CD14-positive monocyte (primary cell): ENCODE measurements at regions not wholly inside any gene's neighbourhood (a gene's known extent, or its start where the extent isn't known, plus 50 kb on each side); places are given as distances from the start of the nearest gene placed in this dataset.
A peak's percentile ranks its signal among the peaks of the same experiment; 100 is the strongest.

ENCODE experiments used
- DNase-seq, 3 donors: peaks; one replicate each; pipeline ENCODE4 v3.0.0-alpha.2; 2011 to 2022
- H2AFZ ChIP-seq: 2 replicates; pipeline ENCODE4 v1.6.0; 2012; ENCODE audit warnings: mild to moderate bottlenecking, low read depth, low read length, inconsistent platforms; ENCODE audit not compliant: insufficient read depth, poor library complexity, severe bottlenecking
- H3K27ac ChIP-seq, 2 donors: 1 replicate in 1 of 2; 2 replicates in 1 of 2; pipeline ENCODE4 v1.5.1; 2012 to 2013; ENCODE audit warnings: low read length in 2 of 2, control low read depth in 1 of 2, inconsistent platforms in 1 of 2, low read depth in 1 of 2, mild to moderate bottlenecking in 1 of 2
- H3K27me3 ChIP-seq, 2 donors: one replicate each; pipeline versions ENCODE4 v1.6.0 to v1.6.1; 2011 to 2013; ENCODE audit warnings: low read length in 2 of 2; ENCODE audit not compliant: control insufficient read depth in 2 of 2, insufficient read depth in 2 of 2
- H3K36me3 ChIP-seq, 2 donors: replicated peaks in 1 of 2; 1 replicate in 1 of 2; 2 replicates in 1 of 2; pipeline versions ENCODE4 v1.5.1 to v1.6.1; 2012 to 2013; ENCODE audit warnings: low read length in 2 of 2, control low read depth in 1 of 2, inconsistent platforms in 1 of 2, mild to moderate bottlenecking in 1 of 2; ENCODE audit not compliant: insufficient read depth in 2 of 2, control insufficient read depth in 1 of 2
- H3K4me1 ChIP-seq, 2 donors: 1 replicate in 1 of 2; 2 replicates in 1 of 2; pipeline versions ENCODE4 v1.5.1 to v1.6.1; 2012 to 2013; ENCODE audit warnings: low read length in 2 of 2, control low read depth in 1 of 2, inconsistent platforms in 1 of 2, mild to moderate bottlenecking in 1 of 2, moderate library complexity in 1 of 2; ENCODE audit not compliant: insufficient read depth in 2 of 2, control insufficient read depth in 1 of 2
- H3K4me2 ChIP-seq: replicated peaks from 2 replicates; pipeline ENCODE3; 2012; ENCODE audit warnings: low read length, moderate library complexity, mild to moderate bottlenecking; ENCODE audit not compliant: poor library complexity, severe bottlenecking; ENCODE audit errors: extremely low read depth
- H3K4me3 ChIP-seq, 3 experiments: fragments of 200-600 bp in 1 of 3; sonication (generic) in 1 of 3; replicated peaks in 1 of 3; 1 replicate in 2 of 3; 2 replicates in 1 of 3; pipeline ENCODE4 v1.5.1; 2011 to 2013; ENCODE audit warnings: low read length in 3 of 3, mild to moderate bottlenecking in 3 of 3, control low read depth in 2 of 3, low read depth in 2 of 3, inconsistent platforms in 1 of 3, moderate library complexity in 1 of 3
- H3K79me2 ChIP-seq: 2 replicates; pipeline ENCODE4 v1.6.0; 2012; ENCODE audit warnings: mild to moderate bottlenecking, control low read depth, inconsistent platforms, low read length, moderate library complexity; ENCODE audit not compliant: insufficient read depth
- H3K9ac ChIP-seq: 2 replicates; pipeline ENCODE4 v1.6.0; 2017; ENCODE audit warnings: low read length, mild to moderate bottlenecking; ENCODE audit not compliant: insufficient read depth, poor library complexity, severe bottlenecking
- H3K9me3 ChIP-seq, 2 donors: replicated peaks in 1 of 2; 1 replicate in 1 of 2; 2 replicates in 1 of 2; pipeline versions ENCODE4 v1.5.1 to v1.6.1; 2012 to 2013; ENCODE audit warnings: low read length in 2 of 2, control low read depth in 1 of 2; ENCODE audit not compliant: control insufficient read depth in 1 of 2, insufficient read depth in 1 of 2
- H4K20me1 ChIP-seq: 2 replicates; pipeline ENCODE4 v1.6.0; 2012; ENCODE audit warnings: mild to moderate bottlenecking, low read length, control low read depth, moderate library complexity; ENCODE audit not compliant: insufficient read depth
- H3K27ac Mint-ChIP-seq, 7 donors: one replicate each; pipeline ENCODE4 v1.8.0; 2020; ENCODE audit warnings: mild to moderate bottlenecking in 7 of 7, mixed read lengths in 7 of 7, moderate library complexity in 6 of 7, inconsistent platforms in 2 of 7
- H3K27me3 Mint-ChIP-seq, 3 donors: one replicate each; pipeline ENCODE4 v1.8.0; 2021 to 2022; ENCODE audit warnings: low read depth in 3 of 3, mild to moderate bottlenecking in 3 of 3, mixed read lengths in 3 of 3, moderate library complexity in 3 of 3, inconsistent platforms in 1 of 3
- H3K36me3 Mint-ChIP-seq, 2 donors: one replicate each; pipeline ENCODE4 v1.8.0; 2020; ENCODE audit warnings: mixed read lengths in 2 of 2, inconsistent platforms in 1 of 2, mild to moderate bottlenecking in 1 of 2
- H3K4me1 Mint-ChIP-seq: one replicate; pipeline ENCODE4 v1.8.0; 2020; ENCODE audit warnings: mild to moderate bottlenecking, mixed read lengths
- H3K4me3 Mint-ChIP-seq, 2 donors: one replicate each; pipeline ENCODE4 v1.8.0; 2020; ENCODE audit warnings: mild to moderate bottlenecking in 2 of 2, mixed read lengths in 2 of 2, moderate library complexity in 1 of 2
- H3K9me3 Mint-ChIP-seq, 7 donors: one replicate each; pipeline ENCODE4 v1.8.0; 2020 to 2022; ENCODE audit warnings: mixed read lengths in 7 of 7, mild to moderate bottlenecking in 6 of 7, moderate library complexity in 6 of 7, inconsistent platforms in 2 of 7
- WGBS: methylation state at CpG from one replicate; pipeline ENCODE4 v1.1.5; 2013; ENCODE audit warnings: missing lambda C conversion rate; ENCODE audit not compliant: insufficient coverage; 5-methylcytosine and 5-hydroxymethylcytosine counted together
- intact Hi-C, 2 donors: fragments of 100-400 bp; cut with micrococcal nuclease; formaldehyde crosslinking; loops; one replicate each; pipeline versions ENCODE4 v1.15.0 to v1.15.1; 2023
- TF ChIP-seq, protein P1 (sequence below): fragments of 200-600 bp; IDR thresholded peaks from one replicate; pipeline ENCODE4 v1.8.0; 2022; ENCODE audit warnings: antibody characterized with exemption, mild to moderate bottlenecking

DNA sequence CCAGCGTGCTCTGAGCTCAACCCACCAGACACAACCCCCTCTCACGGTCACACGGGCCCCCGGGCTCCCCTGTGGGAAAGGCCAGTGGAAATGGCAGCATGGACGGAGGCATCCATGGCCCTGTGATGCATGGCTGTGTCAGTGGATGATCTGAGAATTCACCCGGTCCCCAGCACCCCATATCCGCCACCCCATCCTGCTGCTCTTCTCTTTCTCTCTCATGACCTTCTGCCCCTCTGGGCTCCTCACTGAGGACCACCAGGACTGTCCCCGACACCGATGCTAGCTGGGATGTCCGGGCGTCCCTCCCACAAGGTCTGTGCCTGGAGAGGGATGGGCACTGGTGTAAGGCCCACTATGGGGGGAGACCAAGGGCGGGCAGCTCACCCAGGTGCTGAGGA lies 282.2 kb downstream of the ADGRD1 start:
- H3K27ac ChIP-seq: no peak overlapping the region
- H3K4me3 ChIP-seq: no peak overlapping the region
- intact Hi-C loops: no loop called here
- DNase-seq: no peak
- no peaks in the 10 kb centered on the region for H3K27me3 ChIP-seq
- peak overlapping the region in 1 of 7 donors; percentile 77 for H3K27ac Mint-ChIP-seq
- peaks cover 12% of the 10 kb centered on the region for H3K4me1 Mint-ChIP-seq
- peaks cover 0 to 2% (median 2%) of the 10 kb centered on the region in 3 donors for H3K27me3 Mint-ChIP-seq
- H3K4me1 ChIP-seq: peaks cover 11 to 15% of the 10 kb centered on the region in 2 donors
- no peak overlapping the region for H2AFZ ChIP-seq
- H3K36me3 ChIP-seq: no peaks in the 10 kb centered on the region
- WGBS: 97% methylated on average over 7 of the region's 12 CpGs
- TF ChIP-seq, protein P1, sequence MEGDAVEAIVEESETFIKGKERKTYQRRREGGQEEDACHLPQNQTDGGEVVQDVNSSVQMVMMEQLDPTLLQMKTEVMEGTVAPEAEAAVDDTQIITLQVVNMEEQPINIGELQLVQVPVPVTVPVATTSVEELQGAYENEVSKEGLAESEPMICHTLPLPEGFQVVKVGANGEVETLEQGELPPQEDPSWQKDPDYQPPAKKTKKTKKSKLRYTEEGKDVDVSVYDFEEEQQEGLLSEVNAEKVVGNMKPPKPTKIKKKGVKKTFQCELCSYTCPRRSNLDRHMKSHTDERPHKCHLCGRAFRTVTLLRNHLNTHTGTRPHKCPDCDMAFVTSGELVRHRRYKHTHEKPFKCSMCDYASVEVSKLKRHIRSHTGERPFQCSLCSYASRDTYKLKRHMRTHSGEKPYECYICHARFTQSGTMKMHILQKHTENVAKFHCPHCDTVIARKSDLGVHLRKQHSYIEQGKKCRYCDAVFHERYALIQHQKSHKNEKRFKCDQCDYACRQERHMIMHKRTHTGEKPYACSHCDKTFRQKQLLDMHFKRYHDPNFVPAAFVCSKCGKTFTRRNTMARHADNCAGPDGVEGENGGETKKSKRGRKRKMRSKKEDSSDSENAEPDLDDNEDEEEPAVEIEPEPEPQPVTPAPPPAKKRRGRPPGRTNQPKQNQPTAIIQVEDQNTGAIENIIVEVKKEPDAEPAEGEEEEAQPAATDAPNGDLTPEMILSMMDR: no peak
- H3K36me3 Mint-ChIP-seq: no peaks in the 10 kb centered on the region
- no peak overlapping the region for H3K4me3 Mint-ChIP-seq
- H4K20me1 ChIP-seq: no peaks in the 10 kb centered on the region
- peaks cover 3 to 16% (median 11%) of the 10 kb centered on the region in 7 donors for H3K9me3 Mint-ChIP-seq
- H3K79me2 ChIP-seq: no peaks in the 10 kb centered on the region
- no peak overlapping the region for H3K9ac ChIP-seq
- H3K4me2 ChIP-seq: no peak overlapping the region
- peaks cover 7 to 14% of the 10 kb centered on the region in 2 donors for H3K9me3 ChIP-seq

DNA sequence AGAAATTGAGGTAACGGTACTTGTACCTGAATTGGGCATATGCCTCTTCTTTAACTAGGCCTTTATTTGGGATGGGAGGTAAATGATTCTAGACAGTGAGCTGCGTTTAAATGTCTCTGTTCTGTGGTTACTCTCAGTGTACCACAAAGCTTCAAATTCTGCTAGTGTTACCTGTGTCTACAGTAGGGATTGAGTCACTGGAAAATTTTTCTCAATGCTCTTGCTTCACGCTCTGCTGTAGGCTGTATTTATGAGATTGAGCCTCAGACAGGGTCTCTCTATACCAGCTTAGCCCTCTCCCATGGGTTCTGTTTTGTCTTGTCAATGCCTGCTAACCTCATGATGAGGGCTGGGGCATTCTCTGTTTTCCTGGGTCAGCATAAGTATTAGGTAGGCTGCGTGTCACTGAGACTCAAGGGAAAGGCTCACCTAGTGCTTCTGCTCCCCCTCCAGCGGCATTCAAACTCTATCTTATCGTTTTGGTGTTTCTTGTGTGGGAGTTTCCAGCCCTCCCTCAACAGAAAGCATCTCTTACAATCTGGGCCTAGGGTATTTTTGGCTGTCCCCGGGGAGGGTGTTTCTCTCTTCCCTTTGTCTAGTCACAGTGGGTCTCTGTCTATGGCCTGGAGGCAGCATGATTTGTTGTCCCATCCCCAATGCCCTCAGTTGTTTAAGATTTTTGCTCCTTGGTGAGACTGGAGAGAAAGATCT lies 285.8 kb downstream of the ADGRD1 start:
- no peak overlapping the region for H3K9ac ChIP-seq
- intact Hi-C loops: no loop called here
- H3K4me3 Mint-ChIP-seq: no peak overlapping the region

More for the DNA sequence above, 285.8 kb downstream of the ADGRD1 start:
- Mint-ChIP-seq H3K4me1 (no peaks in the 10 kb centered on the region), H3K27ac (no peak overlapping the region), H3K36me3 (no peaks in the 10 kb centered on the region), H3K9me3 (peaks cover 4 to 17% (median 11%) of the 10 kb centered on the region in 7 donors), H3K27me3 (peaks cover 0 to 2% (median 0%) of the 10 kb centered on the region in 3 donors)
- Histone ChIP-seq H3K4me3 (no peak overlapping the region), H4K20me1 (no peaks in the 10 kb centered on the region), H2AFZ (no peak overlapping the region), H3K36me3 (no peaks in the 10 kb centered on the region), H3K9me3 (peaks cover 0 to 11% of the 10 kb centered on the region in 2 donors), H3K27me3 (no peaks in the 10 kb centered on the region), H3K4me1 (no peaks in the 10 kb centered on the region), H3K79me2 (no peaks in the 10 kb centered on the region), H3K4me2 (no peak overlapping the region), H3K27ac (no peak overlapping the region)
- WGBS: 100% methylated on average over 1 of the region's 7 CpGs
- no peak for DNase-seq
- TF ChIP-seq, protein P1: no peak
